Hepatocyte (in vitro differentiated cells): ENCODE measurements at regions not wholly inside any gene's neighbourhood (a gene's known extent, or its start where the extent isn't known, plus 50 kb on each side); places are given as distances from the start of the nearest gene placed in this dataset.

Experiments
- EZH2 ChIP-seq: fragments of 200-600 bp; sonication (generic); IDR thresholded peaks from 2 replicates; pipeline ENCODE4 v1.6.1; 2016; ENCODE audit warnings: antibody characterized with exemption, mild to moderate bottlenecking, borderline replicate concordance
- EZH2phosphoT487 ChIP-seq: fragments of 200-600 bp; sonication (generic); IDR thresholded peaks from one replicate; pipeline ENCODE4 v1.6.1; 2018; ENCODE audit warnings: antibody characterized with exemption, mild to moderate bottlenecking, low read depth, moderate library complexity; ENCODE audit not compliant: unreplicated experiment, severe bottlenecking
- TF ChIP-seq, protein P1 (sequence below): fragments of 200-600 bp; sonication (generic); IDR thresholded peaks from 2 replicates; pipeline ENCODE4 v1.5.1; 2016; ENCODE audit warnings: antibody characterized with exemption, mild to moderate bottlenecking; ENCODE audit not compliant: poor library complexity

DNA sequence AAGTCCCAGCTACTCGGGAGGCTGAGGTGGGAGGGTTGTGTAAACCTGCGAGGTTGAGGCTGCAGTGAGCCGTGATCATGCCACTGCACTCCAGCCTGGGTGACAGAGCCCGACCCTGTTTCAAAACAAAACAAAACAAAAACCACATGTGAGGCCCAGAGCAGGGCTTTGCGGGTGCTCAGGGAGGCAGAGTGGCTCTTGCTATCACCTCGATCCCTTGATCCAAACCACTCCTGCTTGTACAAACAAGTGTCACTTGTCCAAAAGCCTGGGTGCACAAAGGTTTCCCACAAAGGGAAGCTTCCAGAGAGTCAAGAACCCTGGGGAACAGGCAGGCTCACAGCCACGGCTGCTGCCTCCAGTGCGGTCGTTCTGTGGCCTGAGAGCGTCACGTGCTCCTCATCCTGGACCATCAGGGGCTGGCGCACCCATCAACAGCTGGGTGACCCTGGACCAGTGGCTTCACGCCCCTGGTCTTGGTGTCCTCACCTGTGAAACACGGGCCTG is 162.7 kb downstream of the C9orf50 start:
- TF ChIP-seq EZH2 = no peak
- TF ChIP-seq, protein P1, sequence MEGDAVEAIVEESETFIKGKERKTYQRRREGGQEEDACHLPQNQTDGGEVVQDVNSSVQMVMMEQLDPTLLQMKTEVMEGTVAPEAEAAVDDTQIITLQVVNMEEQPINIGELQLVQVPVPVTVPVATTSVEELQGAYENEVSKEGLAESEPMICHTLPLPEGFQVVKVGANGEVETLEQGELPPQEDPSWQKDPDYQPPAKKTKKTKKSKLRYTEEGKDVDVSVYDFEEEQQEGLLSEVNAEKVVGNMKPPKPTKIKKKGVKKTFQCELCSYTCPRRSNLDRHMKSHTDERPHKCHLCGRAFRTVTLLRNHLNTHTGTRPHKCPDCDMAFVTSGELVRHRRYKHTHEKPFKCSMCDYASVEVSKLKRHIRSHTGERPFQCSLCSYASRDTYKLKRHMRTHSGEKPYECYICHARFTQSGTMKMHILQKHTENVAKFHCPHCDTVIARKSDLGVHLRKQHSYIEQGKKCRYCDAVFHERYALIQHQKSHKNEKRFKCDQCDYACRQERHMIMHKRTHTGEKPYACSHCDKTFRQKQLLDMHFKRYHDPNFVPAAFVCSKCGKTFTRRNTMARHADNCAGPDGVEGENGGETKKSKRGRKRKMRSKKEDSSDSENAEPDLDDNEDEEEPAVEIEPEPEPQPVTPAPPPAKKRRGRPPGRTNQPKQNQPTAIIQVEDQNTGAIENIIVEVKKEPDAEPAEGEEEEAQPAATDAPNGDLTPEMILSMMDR = no peak
- no peak for TF ChIP-seq EZH2phosphoT487
